Lung (tissue), 11 donors: ENCODE measurements at regions not wholly inside any gene's neighbourhood (a gene's known extent, or its start where the extent isn't known, plus 50 kb on each side); places are given as distances from the start of the nearest gene placed in this dataset.

Experiments used
- ATAC-seq: fragments of 200-7000 bp; cut with Tn5 transposase; one replicate; pipeline ENCODE4 v1.9.1; 2020; ENCODE audit warnings: moderate number of reproducible peaks; ENCODE audit not compliant: insufficient read depth, low FRiP score
- DNase-seq, 3 donors: peaks; one replicate each; pipeline ENCODE4 v3.0.0-alpha.2; 2013 to 2017
- H3K27ac ChIP-seq, 2 donors: one replicate each; pipeline ENCODE4 v1.5.1; 2013; ENCODE audit warnings: mild to moderate bottlenecking in 2 of 2, moderate library complexity in 2 of 2, control low read depth in 1 of 2, inconsistent platforms in 1 of 2, low read depth in 1 of 2, low read length in 1 of 2
- H3K27me3 ChIP-seq, 3 donors: one replicate each; pipeline ENCODE4 v1.5.1; 2013; ENCODE audit warnings: low read length in 2 of 3; ENCODE audit not compliant: control insufficient read depth in 3 of 3, insufficient read depth in 3 of 3
- H3K36me3 ChIP-seq, 4 donors: one replicate each; pipeline ENCODE4 v1.5.1; 2013; ENCODE audit warnings: low read length in 4 of 4, mild to moderate bottlenecking in 1 of 4, moderate library complexity in 1 of 4; ENCODE audit not compliant: control insufficient read depth in 4 of 4, insufficient read depth in 4 of 4
- H3K4me1 ChIP-seq, 5 donors: one replicate each; pipeline ENCODE4 v1.5.1; 2013; ENCODE audit warnings: low read length in 5 of 5, mild to moderate bottlenecking in 2 of 5, moderate library complexity in 1 of 5; ENCODE audit not compliant: control insufficient read depth in 5 of 5, insufficient read depth in 5 of 5
- H3K4me3 ChIP-seq: one replicate; pipeline ENCODE4 v1.5.1; 2013; ENCODE audit warnings: mild to moderate bottlenecking, control low read depth, moderate library complexity
- H3K9ac ChIP-seq, 2 donors: one replicate each; pipeline ENCODE4 v1.5.1; 2013; ENCODE audit warnings: low read length in 2 of 2, control low read depth in 1 of 2; ENCODE audit not compliant: insufficient read depth in 1 of 2
- H3K9me3 ChIP-seq, 4 donors: one replicate each; pipeline ENCODE4 v1.5.1; 2013; ENCODE audit warnings: low read length in 3 of 4, mild to moderate bottlenecking in 1 of 4, moderate library complexity in 1 of 4; ENCODE audit not compliant: control insufficient read depth in 4 of 4, insufficient read depth in 3 of 4
- WGBS, 2 donors: extraction: QIAGEN DNeasy Blood & Tissue Kit; methylation state at CpG; one replicate each; pipeline ENCODE4 v1.1.7; 2013; 5-methylcytosine and 5-hydroxymethylcytosine counted together
- TF ChIP-seq, protein P1 (sequence below): IDR thresholded peaks from 2 replicates; pipeline ENCODE4 v1.5.1; 2012; ENCODE audit warnings: mild to moderate bottlenecking; ENCODE audit errors: control extremely low read depth, extremely low read depth
- donor health status: control.
- donor health status: control.
- donor health status: Bipolar disorder and iron deficiency.
- donor health status: healthy.
- donor health status: DM: yes; HTN: yes; CAD: no.

DNA sequence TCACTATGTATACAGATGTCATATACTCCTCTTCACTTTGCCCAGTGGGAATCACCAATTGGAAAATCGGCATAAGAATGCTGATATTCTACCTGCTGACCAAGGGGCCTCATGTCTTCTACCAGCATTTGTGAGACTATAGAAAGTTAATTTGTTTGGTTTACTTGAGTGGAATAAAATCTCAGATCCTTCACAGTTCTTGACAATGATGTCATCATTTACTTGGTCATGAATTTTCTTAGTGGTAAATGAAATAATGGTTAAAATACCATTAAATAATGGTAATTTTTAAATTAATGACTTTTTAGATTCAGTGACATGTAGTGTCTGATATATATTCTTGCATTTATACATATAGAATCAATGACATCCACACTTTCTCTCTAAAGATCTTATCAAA, 1052.6 kb downstream of the ADGRL3 start:
- Histone ChIP-seq H3K9me3 (no peaks in the 10 kb centered on the region), H3K9ac (no peak overlapping the region), H3K4me3 (no peak overlapping the region), H3K4me1 (no peaks in the 10 kb centered on the region), H3K27ac (no peak overlapping the region), H3K27me3 (no peaks in the 10 kb centered on the region), H3K36me3 (no peaks in the 10 kb centered on the region)
- 80 to 92% methylated on average over 1 of the region's 1 CpG for WGBS, 2 donors
- DNase-seq (no peak), ATAC-seq (no peak)
- TF ChIP-seq, protein P1, sequence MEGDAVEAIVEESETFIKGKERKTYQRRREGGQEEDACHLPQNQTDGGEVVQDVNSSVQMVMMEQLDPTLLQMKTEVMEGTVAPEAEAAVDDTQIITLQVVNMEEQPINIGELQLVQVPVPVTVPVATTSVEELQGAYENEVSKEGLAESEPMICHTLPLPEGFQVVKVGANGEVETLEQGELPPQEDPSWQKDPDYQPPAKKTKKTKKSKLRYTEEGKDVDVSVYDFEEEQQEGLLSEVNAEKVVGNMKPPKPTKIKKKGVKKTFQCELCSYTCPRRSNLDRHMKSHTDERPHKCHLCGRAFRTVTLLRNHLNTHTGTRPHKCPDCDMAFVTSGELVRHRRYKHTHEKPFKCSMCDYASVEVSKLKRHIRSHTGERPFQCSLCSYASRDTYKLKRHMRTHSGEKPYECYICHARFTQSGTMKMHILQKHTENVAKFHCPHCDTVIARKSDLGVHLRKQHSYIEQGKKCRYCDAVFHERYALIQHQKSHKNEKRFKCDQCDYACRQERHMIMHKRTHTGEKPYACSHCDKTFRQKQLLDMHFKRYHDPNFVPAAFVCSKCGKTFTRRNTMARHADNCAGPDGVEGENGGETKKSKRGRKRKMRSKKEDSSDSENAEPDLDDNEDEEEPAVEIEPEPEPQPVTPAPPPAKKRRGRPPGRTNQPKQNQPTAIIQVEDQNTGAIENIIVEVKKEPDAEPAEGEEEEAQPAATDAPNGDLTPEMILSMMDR: no peak

DNA sequence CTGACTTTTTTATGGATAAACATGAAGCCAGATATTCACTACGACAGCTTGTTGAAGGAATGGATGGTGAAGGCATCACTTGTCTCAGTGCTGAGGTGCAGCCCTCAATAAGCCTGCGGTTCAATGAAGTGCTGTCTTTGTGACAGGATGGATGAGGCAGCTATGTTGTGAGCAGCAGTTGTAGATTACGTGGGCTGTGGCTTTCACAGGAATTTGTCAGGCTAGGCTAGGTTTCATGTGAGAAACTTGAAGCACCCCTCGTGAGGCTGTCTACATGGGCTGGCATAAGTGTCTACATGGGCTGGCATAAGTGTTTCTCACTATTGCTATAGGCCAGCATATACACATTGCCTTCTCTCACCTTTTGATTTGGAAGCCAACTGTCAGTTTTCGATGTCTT, 1050.0 kb downstream of the ADGRL3 start:
- Histone ChIP-seq H3K9me3 (no peaks in the 10 kb centered on the region), H3K27me3 (no peaks in the 10 kb centered on the region), H3K36me3 (no peaks in the 10 kb centered on the region), H3K9ac (no peak overlapping the region), H3K4me1 (no peaks in the 10 kb centered on the region), H3K27ac (no peak overlapping the region), H3K4me3 (no peak overlapping the region)
- TF ChIP-seq, protein P1: no peak
- 79 to 87% methylated on average over 5 of the region's 5 CpGs for WGBS, 2 donors
- ATAC-seq (no peak), DNase-seq (no peak)

GRCh38 chr4:62243895-62244294, 1043.8 kb downstream of the ADGRL3 start:
- ATAC-seq: no peak
- Histone ChIP-seq H3K9ac (no peak overlapping the region), H3K27ac (no peak overlapping the region), H3K9me3 (no peaks in the 10 kb centered on the region), H3K36me3 (no peaks in the 10 kb centered on the region), H3K4me3 (no peak overlapping the region), H3K4me1 (no peaks in the 10 kb centered on the region), H3K27me3 (no peaks in the 10 kb centered on the region)
- TF ChIP-seq, protein P1: no peak
- 63 to 89% methylated on average over 1 of the region's 1 CpG for WGBS, 2 donors
- no peak for DNase-seq

DNA sequence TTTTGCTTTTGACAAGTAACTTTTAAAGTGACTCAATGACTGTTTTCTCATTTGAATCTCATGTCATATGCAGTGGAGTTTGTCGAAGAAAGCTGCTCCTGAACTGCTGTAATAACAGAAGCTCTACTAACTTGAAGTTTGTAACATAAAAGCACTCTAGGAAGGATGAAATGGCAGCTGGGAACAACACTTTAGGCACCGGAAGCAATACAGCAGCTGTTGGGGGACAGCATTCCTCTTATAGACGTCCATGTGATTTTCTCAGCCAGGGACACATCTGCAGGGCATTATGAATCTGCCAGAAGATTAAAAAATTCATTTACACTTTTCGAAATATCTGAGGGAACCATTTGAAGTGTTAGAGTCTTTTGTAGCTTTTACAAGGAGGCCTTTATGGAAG, 1035.8 kb downstream of the ADGRL3 start:
- no peak overlapping the region for H3K27ac ChIP-seq
- H3K9me3 ChIP-seq: no peaks in the 10 kb centered on the region
- H3K4me3 ChIP-seq: no peak overlapping the region
- DNase-seq: peak; percentile 20 to 35 (median 30)
- ATAC-seq: no peak
- H3K27me3 ChIP-seq: no peaks in the 10 kb centered on the region
- TF ChIP-seq, protein P1: no peak
- WGBS, 2 donors: 69 to 74% methylated on average over 4 of the region's 4 CpGs
- H3K36me3 ChIP-seq: no peaks in the 10 kb centered on the region
- peaks cover 0 to 4% (median 0%) of the 10 kb centered on the region in 5 donors for H3K4me1 ChIP-seq
- no peak overlapping the region for H3K9ac ChIP-seq
